ENCODE measurements at regions not wholly inside any gene's neighbourhood (a gene's known extent, or its start where the extent isn't known, plus 50 kb on each side); places are given as distances from the start of the nearest gene placed in this dataset.

DNA sequence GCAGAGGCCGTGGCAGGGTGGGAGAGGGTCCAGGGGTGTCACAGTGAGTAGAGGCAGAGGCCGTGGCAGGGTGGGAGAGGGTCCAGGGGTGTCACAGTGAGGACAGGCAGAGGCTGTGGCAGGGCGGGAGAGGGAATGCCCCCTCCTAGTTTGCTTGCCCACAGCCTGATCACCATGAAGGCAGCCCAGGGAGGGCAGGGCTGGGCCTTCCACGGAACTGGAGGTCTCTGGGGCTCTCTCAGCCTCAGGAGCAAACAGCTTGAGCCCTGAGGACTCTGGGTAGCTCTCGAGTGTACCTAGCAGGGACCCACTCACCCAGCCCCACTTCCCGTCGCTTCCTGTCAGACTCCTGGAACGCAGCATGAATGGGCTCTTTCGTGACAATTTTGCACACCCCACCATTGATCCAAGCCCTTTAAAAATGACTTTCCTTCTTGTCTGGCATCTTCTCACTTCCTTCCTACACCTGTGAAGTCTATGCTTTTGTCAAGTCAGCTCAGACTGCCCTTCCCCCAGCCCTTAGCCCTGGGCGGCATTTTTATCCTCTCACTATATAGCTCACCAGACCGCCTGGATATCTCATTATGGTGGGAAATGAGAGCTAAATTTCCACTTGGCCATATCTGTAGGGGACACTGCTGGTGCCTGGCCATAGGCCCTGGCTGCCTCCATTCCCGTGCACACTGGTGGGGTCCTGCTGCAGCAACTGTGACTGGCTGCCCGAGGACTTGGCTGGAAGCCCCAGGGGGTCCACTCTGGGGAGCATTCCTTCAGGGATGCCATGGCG is 140.3 kb downstream of the CDC5L start:
- H3K27me3 Mint-ChIP-seq: peaks cover 41% of the 10 kb centered on the region
- no peak overlapping the region for H3K27ac Mint-ChIP-seq
- intact Hi-C loops (cut with micrococcal nuclease): no loop called here
- no peaks in the 10 kb centered on the region for H3K36me3 Mint-ChIP-seq (ENCODE audit: low read depth)
- H3K4me3 Mint-ChIP-seq: no peak overlapping the region
- H3K4me1 Mint-ChIP-seq (ENCODE audit: low read depth): peaks cover 25% of the 10 kb centered on the region
- no peaks in the 10 kb centered on the region for H3K9me3 Mint-ChIP-seq

DNA sequence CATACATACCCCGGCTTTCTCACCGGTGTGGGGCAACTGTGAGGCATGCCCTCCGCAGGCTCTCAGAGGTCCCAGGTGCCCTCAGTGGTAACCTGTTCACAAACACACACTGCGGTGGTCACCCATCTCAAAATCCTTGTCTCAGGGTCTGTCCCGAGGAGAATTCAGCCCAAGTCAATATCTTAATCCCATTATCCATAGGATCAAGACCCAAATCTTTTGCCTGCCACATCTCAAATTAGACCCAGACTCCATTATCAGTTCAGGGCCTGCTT is 140.8 kb downstream of the CDC5L start:
- intact Hi-C loops (cut with micrococcal nuclease): no loop called here
- Mint-ChIP-seq H3K27ac (no peak overlapping the region), H3K27me3 (peaks cover 40% of the 10 kb centered on the region), H3K4me1 (ENCODE audit: low read depth) (peaks cover 19% of the 10 kb centered on the region), H3K4me3 (no peak overlapping the region), H3K36me3 (ENCODE audit: low read depth) (no peaks in the 10 kb centered on the region), H3K9me3 (no peaks in the 10 kb centered on the region)

DNA sequence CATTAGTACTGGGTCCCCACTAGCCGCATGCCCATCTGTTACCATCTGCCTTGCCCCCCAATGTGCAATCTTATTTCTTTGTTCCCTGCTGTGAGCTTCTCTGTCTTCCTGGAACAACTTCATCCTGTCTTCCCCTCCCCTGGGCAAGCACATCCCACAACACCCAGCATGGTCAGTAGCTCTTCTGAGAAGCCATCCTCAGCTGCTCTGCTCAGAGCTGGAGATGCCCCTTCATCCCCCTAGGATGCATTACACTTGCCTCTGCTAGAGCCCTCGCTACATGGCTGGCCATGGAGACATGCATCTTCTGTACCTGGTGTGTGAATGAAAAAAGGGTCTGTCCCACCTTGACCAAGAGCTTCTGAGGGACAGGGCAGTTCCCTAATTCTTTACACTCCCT is 141.2 kb downstream of the CDC5L start:
- Mint-ChIP-seq H3K4me3 (no peak overlapping the region), H3K36me3 (ENCODE audit: low read depth) (no peaks in the 10 kb centered on the region), H3K4me1 (ENCODE audit: low read depth) (peaks cover 18% of the 10 kb centered on the region), H3K27ac (no peak overlapping the region), H3K9me3 (no peaks in the 10 kb centered on the region), H3K27me3 (peaks cover 40% of the 10 kb centered on the region)
- intact Hi-C loops (cut with micrococcal nuclease): no loop called here

DNA sequence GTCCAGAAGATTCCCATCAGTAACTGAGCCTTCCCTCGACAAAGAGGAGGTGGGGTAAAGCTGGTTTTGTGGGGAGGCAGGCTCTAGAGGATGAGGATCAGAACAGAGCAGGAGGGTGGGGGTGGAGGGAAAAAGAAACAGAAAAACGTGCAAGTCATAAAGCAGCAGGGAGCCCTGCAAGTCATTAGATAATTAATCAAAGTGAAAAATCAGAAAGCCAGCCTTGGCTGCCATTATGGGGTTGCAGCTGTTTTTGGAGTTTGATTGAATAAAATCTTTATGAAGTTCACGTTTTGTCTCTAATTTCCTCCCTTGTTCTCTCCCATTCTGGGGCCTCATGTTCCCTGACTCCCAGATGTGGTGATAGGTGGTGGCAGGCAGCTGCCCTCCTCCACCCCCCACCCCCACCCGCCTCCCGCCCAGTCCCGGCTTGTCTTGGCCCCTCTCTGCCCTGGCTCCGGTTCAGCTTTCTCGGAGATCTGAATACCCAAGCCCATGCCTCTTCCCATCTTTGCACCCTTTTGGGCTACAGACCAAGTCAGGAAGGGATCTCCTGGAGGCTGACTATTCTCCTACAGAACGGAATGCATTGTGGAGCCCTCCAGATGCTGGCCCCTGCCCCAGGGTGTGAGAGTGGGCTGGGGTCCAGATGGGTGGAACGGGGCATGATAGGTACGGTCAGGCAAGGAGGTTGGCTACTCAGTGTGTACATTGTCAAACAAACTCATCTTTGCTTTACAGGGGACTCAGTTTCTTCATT is 141.8 kb downstream of the CDC5L start:
- no peaks in the 10 kb centered on the region for H3K36me3 Mint-ChIP-seq (ENCODE audit: low read depth)
- no peak overlapping the region for H3K27ac Mint-ChIP-seq
- no peak overlapping the region for H3K4me3 Mint-ChIP-seq
- H3K4me1 Mint-ChIP-seq (ENCODE audit: low read depth): peaks cover 18% of the 10 kb centered on the region
- intact Hi-C loops (cut with micrococcal nuclease): no loop called here
- no peaks in the 10 kb centered on the region for H3K9me3 Mint-ChIP-seq
- H3K27me3 Mint-ChIP-seq: peaks cover 41% of the 10 kb centered on the region

DNA sequence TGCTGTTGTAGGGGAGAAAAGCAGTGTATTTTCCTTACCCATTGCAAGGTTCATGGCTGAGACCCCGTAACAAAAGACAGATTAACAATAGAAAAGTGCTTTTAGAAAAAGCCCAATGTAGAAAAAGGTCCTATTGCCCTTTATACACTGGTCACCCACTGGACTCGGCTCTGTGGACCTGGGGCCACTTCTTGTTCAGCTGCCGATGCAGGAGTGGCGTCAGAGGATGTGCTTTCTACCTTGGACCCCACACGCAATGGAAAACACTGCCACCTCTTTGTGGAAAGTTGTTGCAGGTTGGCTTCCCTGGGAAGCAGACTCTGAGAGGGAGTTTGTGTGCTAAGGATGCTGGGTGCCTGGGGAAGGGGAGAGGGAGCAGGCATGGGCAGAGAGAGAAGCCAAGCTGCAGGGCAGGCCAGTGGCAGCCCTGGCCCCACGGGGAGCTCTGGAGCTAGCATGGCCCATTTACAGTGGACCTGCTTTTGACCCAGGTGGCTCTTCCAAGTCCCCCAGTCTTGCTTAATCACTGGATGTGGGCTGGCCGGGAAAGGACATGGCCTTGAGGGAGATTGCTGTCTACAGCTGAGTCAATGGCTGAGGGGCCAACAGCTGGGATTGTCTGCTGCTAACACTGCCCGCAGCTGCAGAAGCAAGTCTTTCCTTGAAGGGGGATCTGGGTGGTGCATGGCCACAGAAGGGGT is 142.9 kb downstream of the CDC5L start:
- Mint-ChIP-seq H3K27ac (no peak overlapping the region), H3K27me3 (peaks cover 37% of the 10 kb centered on the region), H3K36me3 (ENCODE audit: low read depth) (no peaks in the 10 kb centered on the region), H3K4me3 (no peak overlapping the region), H3K4me1 (ENCODE audit: low read depth) (peaks cover 18% of the 10 kb centered on the region), H3K9me3 (no peaks in the 10 kb centered on the region)
- intact Hi-C loops (cut with micrococcal nuclease): no loop called here

DNA sequence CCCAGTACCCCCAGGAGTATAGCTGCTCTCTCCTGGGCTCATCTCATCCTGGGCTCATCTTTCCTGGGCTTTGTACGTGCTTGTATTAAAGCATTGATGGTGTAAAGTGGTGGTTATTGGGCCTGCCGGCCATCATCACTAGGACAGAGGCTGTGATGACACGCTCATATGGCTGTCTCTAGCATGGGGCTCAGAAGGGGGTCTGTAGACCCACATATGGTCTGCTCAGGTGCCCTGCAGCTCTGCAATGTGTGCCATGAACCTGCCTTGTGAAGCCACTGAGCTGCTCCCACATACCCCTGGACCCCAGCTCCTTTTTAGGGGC is 143.4 kb downstream of the CDC5L start:
- H3K27me3 Mint-ChIP-seq: peaks cover 36% of the 10 kb centered on the region
- no peaks in the 10 kb centered on the region for H3K9me3 Mint-ChIP-seq
- H3K4me3 Mint-ChIP-seq: no peak overlapping the region
- H3K4me1 Mint-ChIP-seq (ENCODE audit: low read depth): peaks cover 18% of the 10 kb centered on the region
- intact Hi-C loops (cut with micrococcal nuclease): no loop called here
- no peak overlapping the region for H3K27ac Mint-ChIP-seq
- H3K36me3 Mint-ChIP-seq (ENCODE audit: low read depth): no peaks in the 10 kb centered on the region

DNA sequence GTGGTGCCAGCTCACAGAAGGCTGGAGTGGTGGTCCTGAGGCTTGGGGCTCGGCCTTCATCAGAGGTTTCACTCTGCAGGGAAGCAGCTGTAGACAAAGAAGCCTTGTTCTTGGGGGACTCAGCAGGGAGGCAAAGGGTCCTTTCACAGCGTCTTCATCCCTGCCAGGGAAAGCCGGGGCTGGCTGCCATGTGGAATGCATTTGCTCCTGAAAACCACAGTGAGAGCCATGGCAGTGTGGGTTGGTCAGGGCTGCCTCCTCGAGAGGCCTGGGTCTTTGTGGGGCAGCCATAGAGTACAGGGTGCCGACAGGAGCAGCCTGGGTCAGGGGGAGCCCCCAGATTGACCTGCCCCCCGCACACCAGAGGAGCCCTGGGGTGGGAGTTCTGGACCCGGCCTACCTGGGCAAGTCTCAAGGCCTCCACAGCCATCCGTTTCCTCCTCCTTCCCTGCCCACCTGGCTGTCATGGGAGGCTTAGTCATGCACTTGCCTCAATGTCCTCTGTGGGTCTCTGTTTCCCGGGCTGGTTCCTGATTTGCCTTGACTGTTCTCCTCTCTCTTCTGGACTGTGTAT is 144.0 kb downstream of the CDC5L start:
- intact Hi-C loops (cut with micrococcal nuclease): no loop called here
- H3K27me3 Mint-ChIP-seq: peaks cover 34% of the 10 kb centered on the region
- no peaks in the 10 kb centered on the region for H3K36me3 Mint-ChIP-seq (ENCODE audit: low read depth)
- H3K4me1 Mint-ChIP-seq (ENCODE audit: low read depth): peaks cover 16% of the 10 kb centered on the region
- no peaks in the 10 kb centered on the region for H3K9me3 Mint-ChIP-seq
- H3K27ac Mint-ChIP-seq: no peak overlapping the region
- H3K4me3 Mint-ChIP-seq: no peak overlapping the region

DNA sequence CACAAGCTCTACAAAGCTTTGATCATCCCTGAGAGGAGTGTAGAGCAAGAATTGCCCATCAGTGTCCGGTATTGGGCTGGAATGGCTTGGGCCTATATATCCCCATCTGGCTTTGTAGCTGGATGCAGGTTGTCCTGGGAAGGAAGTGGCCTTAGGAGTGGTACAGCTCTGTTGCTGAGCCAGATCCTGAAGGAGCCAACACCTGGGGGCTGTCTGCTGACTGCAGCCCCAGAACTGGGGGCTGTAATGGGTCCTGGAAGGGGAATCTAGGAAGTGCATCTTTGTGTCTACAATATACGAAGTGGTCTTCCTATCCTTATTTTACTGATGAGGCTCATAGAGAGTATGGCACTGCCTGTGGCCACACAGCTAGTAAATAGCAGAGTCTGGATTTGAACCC is 145.9 kb downstream of the CDC5L start:
- H3K4me1 Mint-ChIP-seq (ENCODE audit: low read depth): no peaks in the 10 kb centered on the region

DNA sequence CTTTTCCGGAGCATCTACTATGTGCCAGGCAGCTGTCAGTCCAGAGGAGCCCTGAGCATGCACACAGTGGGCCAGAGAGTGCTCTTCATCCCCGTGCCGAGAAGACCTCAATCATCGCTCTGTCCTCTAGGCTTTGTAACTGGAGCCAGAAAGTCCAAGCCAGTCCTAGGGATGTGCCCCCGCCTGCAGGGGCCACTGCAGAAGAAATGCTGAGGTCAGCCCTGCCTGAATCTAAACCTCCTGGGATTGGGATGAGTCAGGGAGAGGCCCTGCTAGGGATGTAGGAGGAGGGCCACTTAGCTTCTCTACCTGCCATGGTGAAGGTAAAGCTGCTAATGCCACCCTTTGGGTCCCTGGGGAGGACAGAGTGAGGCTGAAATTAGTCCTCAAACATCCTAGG is 146.8 kb downstream of the CDC5L start:
- Mint-ChIP-seq H3K36me3 (ENCODE audit: low read depth) (no peaks in the 10 kb centered on the region), H3K9me3 (peaks cover 7% of the 10 kb centered on the region), H3K4me3 (no peak overlapping the region), H3K4me1 (ENCODE audit: low read depth) (no peaks in the 10 kb centered on the region), H3K27me3 (peaks cover 20% of the 10 kb centered on the region), H3K27ac (no peak overlapping the region)
- intact Hi-C loops (cut with micrococcal nuclease): no loop called here

More for the DNA sequence above, 145.9 kb downstream of the CDC5L start:
- H3K27ac Mint-ChIP-seq: no peak overlapping the region
- intact Hi-C loops (cut with micrococcal nuclease): no loop called here
- no peak overlapping the region for H3K4me3 Mint-ChIP-seq
- H3K27me3 Mint-ChIP-seq: peaks cover 27% of the 10 kb centered on the region
- H3K36me3 Mint-ChIP-seq (ENCODE audit: low read depth): no peaks in the 10 kb centered on the region
- H3K9me3 Mint-ChIP-seq: peaks cover 7% of the 10 kb centered on the region

DNA sequence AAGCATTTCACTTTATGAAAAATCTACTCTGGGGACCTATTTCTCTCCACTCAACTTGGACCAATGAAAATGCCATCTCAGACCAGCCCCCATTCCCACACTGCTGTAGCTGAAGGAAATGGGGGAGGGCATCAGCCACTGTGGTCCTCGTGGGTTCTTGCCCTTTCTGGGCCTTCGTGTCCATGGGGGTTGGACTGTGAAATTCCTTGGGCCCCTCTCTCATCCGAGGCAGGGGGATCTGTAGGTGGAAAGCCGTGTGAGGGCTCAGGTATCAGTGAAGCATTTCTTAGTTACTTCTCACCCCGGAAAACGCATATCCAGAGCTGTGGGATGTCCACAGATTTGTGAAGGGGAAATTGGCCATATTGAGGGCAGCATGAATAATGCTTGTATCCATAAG is 147.9 kb downstream of the CDC5L start:
- no peak overlapping the region for H3K27ac Mint-ChIP-seq
- H3K4me3 Mint-ChIP-seq: no peak overlapping the region
- H3K27me3 Mint-ChIP-seq: peaks cover 13% of the 10 kb centered on the region
- intact Hi-C loops (cut with micrococcal nuclease): no loop called here
- H3K9me3 Mint-ChIP-seq: peaks cover 7% of the 10 kb centered on the region
- peaks cover 8% of the 10 kb centered on the region for H3K4me1 Mint-ChIP-seq (ENCODE audit: low read depth)
- H3K36me3 Mint-ChIP-seq (ENCODE audit: low read depth): no peaks in the 10 kb centered on the region

DNA sequence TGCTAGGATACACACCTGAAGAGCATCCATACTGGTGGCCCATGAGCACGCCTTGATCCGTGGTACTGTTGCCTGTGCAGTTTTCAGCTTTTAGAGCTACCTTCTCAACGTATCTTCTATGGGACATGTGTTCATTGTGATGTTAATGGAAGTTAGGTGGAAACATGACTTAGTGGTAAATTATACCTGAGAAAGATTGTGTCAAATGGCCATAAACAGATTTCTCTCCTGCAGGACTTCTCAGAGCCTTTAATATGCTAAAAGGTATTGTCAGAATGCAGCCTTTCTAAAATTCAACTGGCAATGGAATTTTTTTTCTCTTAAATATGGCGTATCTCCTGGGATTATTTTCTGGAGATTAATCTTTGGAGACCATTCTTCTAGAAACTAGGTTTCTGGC is 148.5 kb downstream of the CDC5L start:
- H3K9me3 Mint-ChIP-seq: peaks cover 7% of the 10 kb centered on the region
- H3K27me3 Mint-ChIP-seq: peaks cover 9% of the 10 kb centered on the region
- intact Hi-C loops (cut with micrococcal nuclease): no loop called here
- H3K36me3 Mint-ChIP-seq (ENCODE audit: low read depth): no peaks in the 10 kb centered on the region
- H3K4me1 Mint-ChIP-seq (ENCODE audit: low read depth): peaks cover 8% of the 10 kb centered on the region
- H3K27ac Mint-ChIP-seq: no peak overlapping the region
- no peak overlapping the region for H3K4me3 Mint-ChIP-seq

DNA sequence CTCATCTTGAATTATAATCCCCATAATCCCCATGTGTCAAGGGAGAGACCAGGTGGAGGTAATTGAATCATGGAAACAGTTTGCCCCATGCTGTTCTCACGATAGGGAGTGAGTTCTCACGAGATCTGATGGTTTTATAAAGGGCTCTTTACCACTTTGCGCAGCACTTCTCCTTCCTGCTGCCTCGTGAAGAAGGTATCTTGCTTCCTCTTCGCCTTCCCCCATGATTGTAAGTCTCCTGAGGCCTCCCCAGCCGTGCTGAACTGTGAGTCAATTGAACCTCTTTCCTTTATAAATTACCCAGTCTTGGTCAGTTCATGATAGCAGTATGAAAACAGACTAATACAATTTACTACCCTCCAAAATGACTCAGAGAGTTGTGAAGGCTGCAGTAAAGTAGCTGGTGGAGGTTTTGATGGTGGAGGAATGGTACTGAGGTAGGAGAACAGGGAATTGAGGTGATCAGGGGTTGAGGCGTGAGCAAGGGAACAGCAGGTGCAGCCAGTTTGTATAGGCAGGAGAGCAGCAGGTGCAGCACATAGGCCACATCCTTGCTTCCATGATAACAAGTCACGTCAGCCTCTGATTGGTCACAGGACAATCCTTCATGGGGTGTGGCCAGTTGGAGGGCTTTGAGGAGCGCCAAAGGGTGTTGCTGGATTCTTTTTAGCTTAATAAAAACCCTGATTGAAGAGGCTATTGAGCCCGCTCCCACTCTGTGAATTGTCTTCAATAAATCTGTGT is 150.0 kb downstream of the CDC5L start:
- intact Hi-C loops (cut with micrococcal nuclease): no loop called here

DNA sequence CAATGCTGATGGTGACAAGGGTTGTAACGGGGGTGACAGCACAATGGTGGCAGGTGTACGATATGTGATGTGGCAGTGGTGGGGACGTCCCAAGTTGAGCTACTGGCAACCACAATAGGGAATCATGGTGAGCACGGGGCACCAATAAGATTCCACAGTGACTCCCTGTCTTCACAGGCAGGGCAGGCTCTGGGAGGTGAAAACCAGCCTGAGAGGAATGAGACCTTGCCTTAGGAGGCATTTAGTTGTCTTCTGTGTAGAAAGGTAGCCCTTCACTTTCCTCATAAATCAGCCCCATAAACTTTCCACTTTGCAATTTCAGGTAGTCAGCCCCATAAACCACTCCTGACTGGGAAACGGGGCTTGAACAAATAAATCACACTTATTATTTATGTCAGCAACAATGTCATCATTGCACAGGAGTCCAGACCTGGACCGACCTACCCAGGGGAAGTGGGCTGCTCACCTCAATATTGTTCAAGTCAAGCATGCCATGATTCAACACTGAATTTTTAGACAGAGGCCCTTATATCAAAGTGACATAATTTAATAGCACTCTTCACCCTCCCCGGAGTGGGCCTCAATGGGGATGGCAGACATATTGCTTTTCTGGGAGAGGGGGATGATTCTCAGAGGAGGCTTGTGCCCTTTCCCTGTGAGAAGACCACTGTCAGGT is 150.8 kb downstream of the CDC5L start:
- H3K27ac Mint-ChIP-seq: no peak overlapping the region
- peaks cover 7% of the 10 kb centered on the region for H3K9me3 Mint-ChIP-seq
- H3K36me3 Mint-ChIP-seq (ENCODE audit: low read depth): no peaks in the 10 kb centered on the region
- intact Hi-C loops (cut with micrococcal nuclease): no loop called here
- no peak overlapping the region for H3K4me3 Mint-ChIP-seq
- H3K27me3 Mint-ChIP-seq: peaks cover 3% of the 10 kb centered on the region
- peaks cover 8% of the 10 kb centered on the region for H3K4me1 Mint-ChIP-seq (ENCODE audit: low read depth)

More for the DNA sequence above, 150.0 kb downstream of the CDC5L start:
- peaks cover 3% of the 10 kb centered on the region for H3K27me3 Mint-ChIP-seq
- peaks cover 7% of the 10 kb centered on the region for H3K9me3 Mint-ChIP-seq
- H3K36me3 Mint-ChIP-seq (ENCODE audit: low read depth): no peaks in the 10 kb centered on the region
- no peak overlapping the region for H3K4me3 Mint-ChIP-seq
- H3K4me1 Mint-ChIP-seq (ENCODE audit: low read depth): peaks cover 8% of the 10 kb centered on the region
- no peak overlapping the region for H3K27ac Mint-ChIP-seq

Measured in dendritic cell treated with granulocyte-macrophage colony-stimulating factor and Interleukin-4, amounts not matched to agents 40 ng/mL and 50 ng/mL, for 4 days (primary cell).